Stimulated activated CD8-positive, alpha-beta memory T cell treated with anti-CD3 and anti-CD28 coated beads, Interleukin-7, amount 100 ng/mL, for 4 hours (primary cell): ENCODE measurements at regions not wholly inside any gene's neighbourhood (a gene's known extent, or its start where the extent isn't known, plus 50 kb on each side); places are given as distances from the start of the nearest gene placed in this dataset.

Experiments
- DNase-seq, 2 donors: peaks; one replicate each; pipeline ENCODE4 v3.0.0-alpha.2; 2020; ENCODE audit warnings: low read depth in 2 of 2

- DNase-seq: no peak
These were observed 288.9 kb upstream of the KIF2A start for GRCh38 chr5:62017092-62017491.

- no peak for DNase-seq
These were observed 276.7 kb upstream of the KIF2A start for GRCh38 chr5:62029303-62029702.

DNA sequence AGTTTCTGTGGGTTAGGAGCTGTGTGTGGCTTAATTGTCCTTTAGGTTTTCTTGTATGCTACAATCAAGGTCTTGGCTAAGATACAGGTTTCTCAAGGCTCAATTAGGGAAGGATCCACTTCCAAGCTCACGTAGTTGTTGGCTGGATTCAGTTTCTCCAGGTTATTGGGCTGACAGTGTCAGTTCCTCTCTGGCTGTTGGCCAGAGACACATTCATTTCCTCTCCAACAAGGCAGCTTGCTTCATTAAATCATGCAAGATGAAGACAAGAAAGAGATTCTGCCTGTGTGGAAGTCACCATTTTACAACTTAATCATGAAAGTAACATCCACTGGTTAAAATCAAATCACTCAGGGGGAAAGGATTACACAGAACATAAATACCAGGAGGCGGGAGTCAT, 275.7 kb upstream of the KIF2A start:
- DNase-seq: no peak

DNA sequence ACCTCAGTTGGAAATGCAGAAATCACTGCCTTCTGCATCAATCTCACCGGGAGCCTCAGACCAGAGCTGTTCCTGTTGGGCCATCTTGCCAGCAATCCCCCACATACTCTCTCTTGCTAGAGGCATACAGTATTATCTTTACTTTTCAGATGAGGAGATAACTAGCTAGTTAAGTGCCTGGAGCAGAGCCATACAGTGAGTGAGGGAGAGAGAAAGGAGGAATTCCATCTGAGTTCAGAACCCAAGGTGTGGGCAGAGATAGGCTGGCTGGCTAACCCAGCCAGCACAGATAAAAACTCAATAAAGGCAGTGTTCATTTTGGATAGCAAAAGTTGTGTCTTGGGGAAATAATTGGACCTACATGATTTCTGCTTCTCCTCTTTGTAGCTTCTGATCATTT, 268.0 kb upstream of the KIF2A start:
- no peak for DNase-seq

DNA sequence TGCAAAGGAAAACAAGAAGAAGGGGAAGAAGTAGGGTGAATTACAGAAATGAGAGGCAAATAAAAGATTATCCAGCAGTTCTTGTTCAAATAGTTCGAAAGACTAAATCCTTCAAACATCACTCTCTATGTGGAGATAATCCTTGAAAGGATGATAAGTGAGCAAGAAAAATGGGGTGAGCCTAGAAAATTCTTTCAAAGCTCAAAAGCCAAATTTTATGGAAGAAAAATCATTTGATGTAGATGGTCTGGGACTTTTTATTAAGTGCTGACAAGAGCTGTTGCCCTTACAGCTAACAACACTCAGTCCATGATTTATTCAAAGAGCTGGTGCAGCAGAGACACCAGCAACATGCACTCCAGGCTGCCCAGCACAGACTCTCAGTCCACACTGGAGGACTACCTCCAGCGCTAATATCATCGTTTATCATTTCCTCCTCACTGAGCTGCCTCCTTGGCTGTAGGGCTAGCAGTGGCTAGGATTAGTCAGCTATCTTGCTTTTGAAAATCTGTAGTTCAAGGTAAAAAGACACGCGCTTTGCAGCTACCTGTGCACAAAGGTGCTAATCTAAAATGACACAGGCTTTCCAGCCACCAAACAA, 264.8 kb upstream of the KIF2A start:
- DNase-seq: no peak

DNA sequence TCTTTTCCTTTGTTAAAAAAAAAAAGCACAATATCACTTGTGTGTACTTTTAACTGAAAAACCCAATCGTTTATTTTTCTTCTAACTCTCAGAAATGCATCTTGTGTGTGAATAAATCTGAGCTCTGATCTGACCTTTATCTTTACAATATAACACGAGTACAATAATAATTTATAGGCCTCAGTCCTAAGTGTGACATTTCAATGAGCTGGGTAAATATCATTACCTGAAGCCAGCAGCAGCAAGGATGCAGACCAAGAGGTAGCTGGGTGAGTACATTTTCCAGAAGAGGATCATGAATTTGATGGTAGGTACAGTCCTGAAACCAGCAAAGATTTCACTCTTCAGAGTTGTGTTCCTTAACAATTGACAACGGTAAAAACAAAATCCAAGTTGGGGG, 264.0 kb upstream of the KIF2A start:
- DNase-seq: no peak

DNA sequence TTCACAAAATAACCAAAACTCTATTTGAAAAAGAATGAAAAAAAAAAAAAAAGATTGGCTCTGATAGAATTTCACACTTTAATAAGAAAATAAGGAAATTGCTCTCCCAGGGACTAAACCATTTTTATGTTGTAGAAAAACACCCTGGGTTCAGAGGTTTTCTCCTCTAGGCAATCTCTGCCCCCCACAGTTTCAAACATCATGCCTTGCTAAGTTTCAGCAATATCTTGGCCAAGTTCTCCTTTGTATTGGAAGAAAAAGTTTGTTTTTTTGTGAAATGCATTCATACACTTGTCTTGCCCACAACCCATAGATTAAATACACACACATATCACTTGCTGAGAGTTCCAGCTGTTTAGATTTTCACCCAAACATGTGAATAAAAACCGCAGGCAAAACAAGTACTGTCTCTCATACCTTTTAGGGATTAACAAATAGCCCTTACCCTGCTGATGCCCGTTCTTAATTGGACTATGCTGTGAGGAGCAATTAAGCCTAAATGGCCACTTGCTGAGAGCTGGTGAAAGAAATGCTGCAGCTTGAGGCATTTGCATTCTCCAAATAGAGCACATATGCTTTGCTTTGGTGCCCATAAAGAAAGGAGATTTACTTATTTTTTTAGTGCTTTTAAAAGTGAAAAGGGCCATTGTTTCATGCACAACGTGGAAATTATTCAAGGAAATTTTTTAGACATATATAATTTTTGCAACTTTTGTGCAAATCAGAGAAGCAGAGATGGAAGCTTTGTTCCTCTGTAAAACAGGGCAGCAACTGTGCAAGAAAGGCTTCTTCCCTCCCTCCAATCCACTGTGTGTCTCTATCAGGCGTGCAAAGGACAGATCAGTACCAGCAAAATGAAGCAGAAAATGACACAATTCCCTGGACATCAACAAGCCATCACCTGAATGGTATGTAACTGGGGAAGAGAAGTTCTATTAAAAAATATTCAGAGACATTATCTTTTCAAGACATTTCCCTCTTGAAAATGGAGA, 262.4 kb upstream of the KIF2A start:
- no peak for DNase-seq

GRCh38 chr5:62044989-62045388, 261.0 kb upstream of the KIF2A start:
- DNase-seq: no peak

GRCh38 chr5:62046191-62046590, 259.8 kb upstream of the KIF2A start:
- DNase-seq: no peak

- no peak for DNase-seq
These were observed 254.3 kb upstream of the KIF2A start for GRCh38 chr5:62051747-62052146.

- no peak for DNase-seq
These were observed 246.0 kb upstream of the KIF2A start for GRCh38 chr5:62059960-62060359.

DNA sequence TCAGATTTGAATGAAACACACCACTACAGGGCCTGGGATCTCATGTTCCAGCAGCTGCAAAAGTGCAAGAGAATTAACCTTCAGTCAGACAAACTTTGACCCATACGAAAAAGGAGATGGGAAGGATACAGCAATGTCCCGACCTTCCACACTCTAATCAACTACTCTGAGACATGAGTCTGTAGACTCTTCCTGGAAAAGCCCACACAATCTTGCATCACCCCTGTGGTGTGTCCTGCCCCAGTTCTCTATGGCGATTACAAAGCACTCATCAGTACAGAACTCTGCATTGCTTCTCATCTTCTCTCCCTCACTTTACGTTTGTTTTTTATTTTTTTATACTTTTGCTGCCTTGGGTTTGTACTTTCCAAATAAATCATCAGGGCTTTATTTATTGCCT, 241.0 kb upstream of the KIF2A start:
- DNase-seq: no peak

- DNase-seq: no peak
These were observed 239.2 kb upstream of the KIF2A start for GRCh38 chr5:62066761-62067277.

GRCh38 chr5:62068554-62068953, 237.5 kb upstream of the KIF2A start:
- no peak for DNase-seq

DNA sequence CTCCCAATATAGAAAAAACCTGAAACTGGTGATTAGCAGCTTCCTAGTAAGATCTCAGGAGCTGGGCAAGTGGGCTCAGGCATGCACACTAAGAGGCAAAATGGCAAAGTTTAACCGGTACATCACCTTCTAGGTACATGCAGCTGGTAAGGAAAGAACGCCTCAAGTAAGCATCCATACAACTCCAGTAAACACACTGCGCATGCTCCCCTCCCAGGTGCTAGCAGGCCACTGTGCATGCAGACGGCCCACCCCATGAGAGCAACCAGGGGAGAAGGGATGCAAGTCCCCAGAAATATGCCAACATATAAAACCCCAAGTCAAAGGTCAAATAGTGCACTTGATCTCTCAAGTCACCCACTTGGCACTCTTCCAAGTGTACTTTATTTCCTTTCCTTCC, 228.6 kb upstream of the KIF2A start:
- DNase-seq: no peak

DNA sequence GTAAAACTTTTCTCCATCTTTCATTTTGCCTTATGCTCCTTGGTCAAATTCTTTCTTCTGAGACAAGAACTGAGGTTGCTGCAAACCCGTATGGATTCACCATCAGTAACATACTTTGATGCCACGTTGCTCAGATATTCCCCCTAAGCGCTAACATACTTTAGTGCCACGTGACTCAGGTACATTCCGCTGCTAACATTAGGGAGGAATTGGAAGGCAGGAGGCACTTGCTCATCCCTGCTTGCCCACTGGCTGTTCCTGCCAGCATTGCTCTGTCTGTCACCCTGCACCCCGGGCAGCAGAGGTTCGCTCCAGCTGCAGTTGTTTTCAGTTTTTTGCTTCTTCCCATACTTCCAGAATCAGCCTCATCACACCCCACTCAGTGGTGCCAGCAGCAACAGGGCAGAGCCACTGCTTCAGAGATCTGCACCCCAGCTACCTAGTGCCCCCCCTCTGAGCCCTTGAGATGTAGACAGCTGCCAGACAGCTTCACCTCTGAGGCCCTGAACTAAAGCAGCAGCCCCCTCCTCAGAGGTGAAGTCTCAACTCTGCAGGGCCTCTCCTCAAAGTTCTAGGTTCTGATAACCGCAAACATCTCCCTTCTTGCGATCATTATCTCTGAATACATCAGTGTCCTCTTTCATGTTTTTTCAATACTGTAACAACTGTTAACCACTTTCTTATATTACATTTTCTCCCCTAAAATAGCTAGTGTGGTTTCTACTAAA, 228.0 kb upstream of the KIF2A start:
- no peak for DNase-seq

DNA sequence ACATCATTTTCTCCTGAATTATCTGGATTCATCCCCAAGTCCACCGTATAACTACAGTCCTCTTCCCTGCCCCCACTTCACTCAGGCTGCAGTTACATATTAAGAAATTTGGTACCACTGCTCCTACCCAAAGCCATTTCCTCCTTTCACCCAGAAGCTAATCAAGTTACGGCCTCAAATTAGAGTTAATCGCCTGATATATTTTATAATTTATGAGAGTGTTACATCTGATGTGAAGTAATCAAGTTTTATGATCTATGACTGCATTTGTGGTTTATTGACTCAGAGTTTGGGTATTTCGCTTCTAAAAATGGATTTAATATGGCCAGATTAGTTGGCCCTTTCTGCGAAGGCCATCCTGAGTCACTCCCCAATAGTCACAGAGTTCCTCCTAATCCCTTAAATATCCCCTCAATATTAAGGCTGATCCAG, 223.6 kb upstream of the KIF2A start:
- DNase-seq: no peak

DNA sequence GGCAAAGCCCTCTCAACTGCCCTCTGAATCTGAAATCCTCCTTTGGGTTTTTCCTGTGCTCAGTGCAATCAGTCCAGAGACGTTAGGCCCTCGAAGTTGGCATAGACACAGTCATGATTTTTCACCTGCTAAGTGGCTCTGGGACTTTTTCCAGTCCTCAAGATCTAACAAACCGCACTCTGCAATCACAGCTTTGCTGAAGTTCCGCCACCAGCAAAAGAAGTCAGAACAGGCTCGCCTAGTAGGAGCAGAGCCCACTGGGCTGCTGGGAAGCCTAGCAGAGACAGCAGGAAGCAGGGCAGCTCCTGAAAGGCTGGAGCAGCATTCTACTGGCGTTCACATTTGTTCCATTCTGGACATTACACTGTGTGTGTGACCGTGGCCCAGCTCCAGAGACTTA, 222.8 kb upstream of the KIF2A start:
- DNase-seq: no peak

- DNase-seq: no peak
These were observed 222.3 kb upstream of the KIF2A start for GRCh38 chr5:62083661-62084060.

GRCh38 chr5:62084391-62084790, 221.6 kb upstream of the KIF2A start:
- DNase-seq: no peak

DNA sequence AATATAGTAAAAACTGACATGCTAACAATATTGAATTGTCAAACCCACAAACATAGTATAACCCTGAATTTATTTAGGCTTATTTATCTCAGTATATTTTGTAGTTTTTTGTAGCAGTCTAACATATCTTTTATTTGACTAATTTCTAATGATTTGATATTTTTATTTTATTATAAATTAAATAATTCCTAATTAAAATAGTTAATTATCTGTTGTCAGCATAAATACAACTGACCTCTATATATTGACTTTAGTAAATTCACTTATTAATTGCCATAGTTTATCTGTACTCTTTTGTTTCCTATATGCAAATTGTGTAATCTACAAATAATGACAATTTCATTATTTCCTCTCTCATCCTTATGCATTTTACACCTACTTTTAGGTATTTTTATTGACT, 215.1 kb upstream of the KIF2A start:
- DNase-seq: no peak

- no peak for DNase-seq
These were observed 212.6 kb upstream of the KIF2A start for GRCh38 chr5:62093411-62093810.
